Testis (tissue), 2 donors: ENCODE measurements at regions not wholly inside any gene's neighbourhood (a gene's known extent, or its start where the extent isn't known, plus 50 kb on each side); places are given as distances from the start of the nearest gene placed in this dataset.

Source experiments
- DNase-seq: peaks from one replicate; pipeline ENCODE4 v3.0.0-alpha.2; 2019
- H3K27ac ChIP-seq, 2 donors: fragments of 200-600 bp; sonication (generic); one replicate each; pipeline ENCODE4 v1.5.1; 2019
- H3K27me3 ChIP-seq: fragments of 200-600 bp; sonication (generic); one replicate; pipeline ENCODE4 v1.5.1; 2019
- H3K36me3 ChIP-seq: fragments of 200-600 bp; sonication (generic); one replicate; pipeline ENCODE4 v1.5.1; 2017; ENCODE audit warnings: low read depth; ENCODE audit errors: missing control alignments
- H3K4me1 ChIP-seq: fragments of 200-600 bp; sonication (generic); one replicate; pipeline ENCODE4 v1.5.1; 2019
- H3K4me3 ChIP-seq, 2 donors: fragments of 200-600 bp; sonication (generic); one replicate each; pipeline ENCODE4 v1.5.1; 2017 to 2019
- H3K9me3 ChIP-seq: fragments of 200-600 bp; sonication (generic); one replicate; pipeline ENCODE4 v1.5.1; 2017
- POLR2A ChIP-seq: fragments of 450-650 bp; IDR thresholded peaks from one replicate; pipeline ENCODE4 v1.6.1; 2017; ENCODE audit warnings: antibody characterized with exemption, mild to moderate bottlenecking, moderate library complexity
- WGBS, 2 donors: methylation state at CpG; one replicate each; pipeline ENCODE4 v1.1.5; 2018; 5-methylcytosine and 5-hydroxymethylcytosine counted together
- intact Hi-C: fragments of 100-400 bp; cut with DNase I; formaldehyde crosslinking; loops from one replicate; pipeline ENCODE4 v1.15.1; 2023; ENCODE audit warnings: low total_unique reads
- TF ChIP-seq, protein P1 (sequence below), 3 experiments: fragments of 450-650 bp in 2 of 3; fragments of 200-600 bp in 1 of 3; sonication (generic) in 1 of 3; IDR thresholded peaks; one replicate each; pipeline ENCODE4 v1.5.1; 2016 to 2019; ENCODE audit warnings: antibody characterized with exemption in 3 of 3, mild to moderate bottlenecking in 2 of 3, moderate library complexity in 1 of 3

DNA sequence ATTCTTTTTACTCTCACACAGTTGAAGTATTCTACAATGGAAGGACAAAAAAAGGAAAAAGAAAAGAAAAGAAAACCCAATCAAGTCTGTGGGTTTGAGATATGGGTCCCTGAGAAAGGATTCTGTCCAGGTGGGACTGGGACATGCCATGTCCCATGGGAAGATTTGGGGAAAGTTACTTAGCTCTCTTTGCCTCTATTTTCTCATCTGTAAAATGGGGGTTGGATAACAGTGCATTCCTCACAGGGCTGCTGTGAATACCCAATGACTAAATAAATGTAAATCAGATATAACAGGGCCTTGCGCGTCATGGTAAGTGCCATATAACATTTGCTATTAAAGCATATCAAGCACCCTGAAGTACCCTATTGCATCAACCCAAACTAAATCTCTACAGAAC, 105.7 kb downstream of the CPN2 start:
- H3K4me1 ChIP-seq = peaks cover 6% of the 10 kb centered on the region
- no peak overlapping the region for H3K27ac ChIP-seq
- H3K9me3 ChIP-seq = no peaks in the 10 kb centered on the region
- no peaks in the 10 kb centered on the region for H3K27me3 ChIP-seq
- H3K36me3 ChIP-seq = no peaks in the 10 kb centered on the region
- intact Hi-C loops = no loop called here
- TF ChIP-seq, protein P1, sequence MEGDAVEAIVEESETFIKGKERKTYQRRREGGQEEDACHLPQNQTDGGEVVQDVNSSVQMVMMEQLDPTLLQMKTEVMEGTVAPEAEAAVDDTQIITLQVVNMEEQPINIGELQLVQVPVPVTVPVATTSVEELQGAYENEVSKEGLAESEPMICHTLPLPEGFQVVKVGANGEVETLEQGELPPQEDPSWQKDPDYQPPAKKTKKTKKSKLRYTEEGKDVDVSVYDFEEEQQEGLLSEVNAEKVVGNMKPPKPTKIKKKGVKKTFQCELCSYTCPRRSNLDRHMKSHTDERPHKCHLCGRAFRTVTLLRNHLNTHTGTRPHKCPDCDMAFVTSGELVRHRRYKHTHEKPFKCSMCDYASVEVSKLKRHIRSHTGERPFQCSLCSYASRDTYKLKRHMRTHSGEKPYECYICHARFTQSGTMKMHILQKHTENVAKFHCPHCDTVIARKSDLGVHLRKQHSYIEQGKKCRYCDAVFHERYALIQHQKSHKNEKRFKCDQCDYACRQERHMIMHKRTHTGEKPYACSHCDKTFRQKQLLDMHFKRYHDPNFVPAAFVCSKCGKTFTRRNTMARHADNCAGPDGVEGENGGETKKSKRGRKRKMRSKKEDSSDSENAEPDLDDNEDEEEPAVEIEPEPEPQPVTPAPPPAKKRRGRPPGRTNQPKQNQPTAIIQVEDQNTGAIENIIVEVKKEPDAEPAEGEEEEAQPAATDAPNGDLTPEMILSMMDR (IDR thresholded peaks at IDR 0.05) = no peak
- no peak for TF ChIP-seq POLR2A
- no peak for DNase-seq
- no peak overlapping the region for H3K4me3 ChIP-seq
- 100% methylated on average over 2 of the region's 2 CpGs for WGBS, 2 donors

DNA sequence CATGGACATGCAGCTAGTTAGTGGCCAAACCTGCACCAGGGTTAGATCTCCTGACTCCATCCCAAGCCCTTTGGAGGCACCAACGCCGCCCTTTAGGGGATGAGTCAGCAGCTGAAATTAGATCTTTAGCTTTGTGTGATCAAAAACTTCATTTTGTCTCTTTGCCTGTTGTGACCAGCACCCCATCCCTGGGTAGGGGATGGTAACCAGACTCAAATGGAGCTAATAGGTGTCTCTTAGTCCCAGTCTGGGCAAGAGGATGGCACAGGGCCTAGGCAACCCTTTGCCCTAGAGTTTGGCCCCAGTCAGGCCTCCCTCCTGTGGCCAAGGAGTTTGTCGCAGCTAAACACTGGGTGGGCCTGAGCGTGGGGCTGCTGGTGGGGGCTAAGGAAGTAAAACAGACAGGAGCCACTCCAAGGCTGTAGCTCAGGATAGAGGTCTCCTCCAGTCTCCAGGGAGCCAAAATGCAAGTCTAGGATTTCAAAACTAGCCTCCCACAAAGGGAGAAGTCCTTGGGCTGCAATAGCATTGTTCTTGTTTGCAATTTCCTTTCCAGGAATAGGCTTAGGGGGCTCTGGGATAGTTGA, 105.1 kb downstream of the CPN2 start:
- H3K9me3 ChIP-seq = no peaks in the 10 kb centered on the region
- WGBS, 2 donors = 89 to 96% methylated on average over 4 of the region's 4 CpGs
- DNase-seq = no peak
- TF ChIP-seq POLR2A = no peak
- TF ChIP-seq, protein P1 (IDR thresholded peaks at IDR 0.05) = no peak
- H3K4me3 ChIP-seq = no peak overlapping the region
- intact Hi-C loops = no loop called here
- H3K27ac ChIP-seq = no peak overlapping the region
- peaks cover 11% of the 10 kb centered on the region for H3K4me1 ChIP-seq
- no peaks in the 10 kb centered on the region for H3K27me3 ChIP-seq
- no peaks in the 10 kb centered on the region for H3K36me3 ChIP-seq

DNA sequence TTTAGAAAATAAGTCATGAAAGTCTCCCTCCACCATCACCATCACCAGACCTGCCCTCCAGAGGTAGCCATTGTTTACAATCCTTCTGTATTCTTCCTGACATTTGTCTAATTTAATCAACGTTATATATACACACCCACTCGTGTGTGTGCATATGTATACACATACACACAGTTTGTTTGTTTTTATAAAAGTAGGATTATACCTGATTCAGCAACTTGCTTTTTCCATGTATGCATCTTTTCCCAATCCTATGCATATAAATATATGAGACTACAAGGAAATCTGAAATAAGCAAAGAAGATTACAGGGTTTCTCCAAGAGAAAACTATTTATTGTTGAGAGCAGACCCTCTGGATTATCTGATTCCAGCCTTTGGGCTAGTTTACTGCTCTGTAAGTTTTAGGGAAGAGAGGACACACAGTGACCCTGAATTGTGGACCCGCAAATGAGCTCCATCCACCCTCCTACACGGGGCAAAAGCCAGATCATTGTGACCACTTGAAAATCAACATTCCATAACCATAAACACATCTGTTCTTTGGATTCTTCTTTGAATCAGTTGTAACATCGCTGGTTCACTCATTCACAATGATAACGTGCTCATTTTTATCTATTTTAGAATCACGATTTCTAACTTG, 104.3 kb downstream of the CPN2 start:
- intact Hi-C loops = no loop called here
- Histone ChIP-seq H3K9me3 (no peaks in the 10 kb centered on the region), H3K27me3 (no peaks in the 10 kb centered on the region), H3K4me1 (peaks cover 11% of the 10 kb centered on the region), H3K27ac (no peak overlapping the region), H3K36me3 (no peaks in the 10 kb centered on the region), H3K4me3 (no peak overlapping the region)
- DNase-seq = no peak
- TF ChIP-seq, protein P1 (IDR thresholded peaks at IDR 0.05) = no peak
- no peak for TF ChIP-seq POLR2A
- WGBS, 2 donors = 64 to 68% methylated on average over 7 of the region's 7 CpGs

DNA sequence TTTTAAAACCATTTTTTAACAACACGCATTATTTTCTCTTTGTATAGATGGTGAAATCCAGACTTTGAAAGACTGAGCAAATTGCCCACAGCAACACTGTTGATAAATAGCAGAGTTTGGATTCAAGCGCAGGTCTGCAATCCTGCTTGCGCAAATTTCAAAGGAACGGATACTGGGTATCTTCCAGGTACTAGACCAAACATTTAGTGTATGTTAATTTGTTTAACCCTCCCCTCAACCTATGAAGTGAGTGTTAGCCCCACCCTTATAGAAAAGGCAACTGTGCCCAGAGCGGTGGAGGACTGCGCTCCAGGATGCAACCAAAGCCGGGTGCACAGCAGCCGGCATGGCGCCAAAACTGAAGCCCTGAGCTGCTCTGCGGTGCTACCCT, 103.8 kb downstream of the CPN2 start:
- TF ChIP-seq POLR2A = no peak
- TF ChIP-seq, protein P1 (IDR thresholded peaks at IDR 0.05) = no peak
- DNase-seq = no peak
- intact Hi-C loops = no loop called here
- H3K4me1 ChIP-seq = peaks cover 11% of the 10 kb centered on the region
- no peaks in the 10 kb centered on the region for H3K9me3 ChIP-seq
- H3K36me3 ChIP-seq = no peaks in the 10 kb centered on the region
- no peak overlapping the region for H3K4me3 ChIP-seq
- no peak overlapping the region for H3K27ac ChIP-seq
- WGBS, 2 donors = 89 to 94% methylated on average over 10 of the region's 10 CpGs
- no peaks in the 10 kb centered on the region for H3K27me3 ChIP-seq
